Right cardiac atrium (tissue), 5 donors: ENCODE measurements at regions not wholly inside any gene's neighbourhood (a gene's known extent, or its start where the extent isn't known, plus 50 kb on each side); places are given as distances from the start of the nearest gene placed in this dataset.

ENCODE experiments used
- ATAC-seq, 2 donors: fragments of 200-7000 bp; cut with Tn5 transposase; one replicate each; pipeline versions ENCODE4 v1.8.0 to v1.9.1; 2020; ENCODE audit warnings: moderate library complexity in 2 of 2, mild to moderate bottlenecking in 1 of 2
- DNase-seq, 3 donors: peaks; one replicate each; pipeline ENCODE4 v3.0.0-alpha.2; 2020
- H3K27ac ChIP-seq: one replicate; pipeline ENCODE4 v1.5.1; 2013; ENCODE audit warnings: mild to moderate bottlenecking, low read length, control low read depth, moderate library complexity
- H3K27me3 ChIP-seq: one replicate; pipeline ENCODE4 v1.6.1; 2013; ENCODE audit not compliant: control insufficient read depth, insufficient read depth
- H3K4me1 ChIP-seq: one replicate; pipeline ENCODE4 v1.6.1; 2013; ENCODE audit warnings: low read length; ENCODE audit not compliant: control insufficient read depth, insufficient read depth
- H3K4me3 ChIP-seq: one replicate; pipeline ENCODE4 v1.5.1; 2013; ENCODE audit warnings: low read length, control low read depth
- H3K9me3 ChIP-seq: one replicate; pipeline ENCODE4 v1.6.1; 2013; ENCODE audit warnings: low read length; ENCODE audit not compliant: control insufficient read depth
- WGBS: extraction: QIAGEN DNeasy Blood & Tissue Kit; methylation state at CpG from one replicate; pipeline ENCODE4 v1.1.7; 2013; 5-methylcytosine and 5-hydroxymethylcytosine counted together
- intact Hi-C, 4 donors: fragments of 100-400 bp; cut with DNase I; formaldehyde crosslinking; loops; one replicate each; pipeline versions ENCODE4 v1.11.0 to v1.14.0; 2022 to 2023
- donor health status: healthy with polysubstance abuse.
- donor health status: DM: no; HTN: yes; CAD: no.
- donor health status: DM: no; HTN: no; CAD: no.
- donor health status: DM: no; HTN: yes; CAD: no; lungs with severe emphysema.
- donor health status: DM: yes; HTN: yes; CAD: no.

DNA sequence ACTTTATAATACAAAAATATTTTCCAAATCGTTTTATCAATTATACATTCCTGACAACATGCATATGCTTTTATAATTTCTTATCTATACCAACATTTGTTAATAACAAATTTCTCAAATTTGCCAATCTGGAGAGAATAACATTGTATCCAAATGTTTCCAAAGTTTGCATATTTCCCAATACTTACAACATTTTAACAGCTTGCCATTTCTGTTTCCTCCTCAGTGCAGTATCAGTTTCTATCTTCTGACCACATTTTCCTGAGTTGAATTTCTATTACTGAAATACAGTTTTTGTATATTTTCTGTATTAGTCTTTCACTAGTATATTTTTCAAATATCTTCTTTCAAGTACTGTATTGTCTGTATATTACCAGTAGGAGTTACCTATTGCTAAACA is 1594.3 kb downstream of the PLA2G4A start:
- Histone ChIP-seq H3K4me3 (no peak overlapping the region), H3K27ac (no peak overlapping the region), H3K27me3 (no peaks in the 10 kb centered on the region), H3K9me3 (no peaks in the 10 kb centered on the region), H3K4me1 (no peaks in the 10 kb centered on the region)
- intact Hi-C loops = no loop called here
- DNase-seq (no peak), ATAC-seq (no peak)
- WGBS = 64% methylated on average over 1 of the region's 1 CpG

DNA sequence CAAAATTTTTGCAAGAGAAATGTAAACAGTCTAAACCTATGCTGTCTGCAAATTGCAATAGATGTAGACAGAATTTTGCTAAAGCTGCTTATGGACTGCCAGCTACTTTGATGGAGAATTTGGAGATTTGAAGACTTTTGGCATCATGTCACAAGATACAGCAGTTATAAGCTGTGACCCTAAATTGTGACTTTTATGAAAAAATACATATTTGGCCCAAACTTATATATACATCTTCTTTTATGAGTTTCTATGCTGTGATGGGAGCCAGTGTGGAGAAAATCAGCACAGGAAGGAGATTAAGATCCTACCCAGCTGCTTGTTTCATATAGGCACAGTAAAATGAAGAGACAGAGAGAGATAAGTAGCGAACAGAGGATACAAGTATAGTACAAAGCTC is 1595.4 kb downstream of the PLA2G4A start:
- 63% methylated on average over 1 of the region's 1 CpG for WGBS
- no peak for ATAC-seq

DNA sequence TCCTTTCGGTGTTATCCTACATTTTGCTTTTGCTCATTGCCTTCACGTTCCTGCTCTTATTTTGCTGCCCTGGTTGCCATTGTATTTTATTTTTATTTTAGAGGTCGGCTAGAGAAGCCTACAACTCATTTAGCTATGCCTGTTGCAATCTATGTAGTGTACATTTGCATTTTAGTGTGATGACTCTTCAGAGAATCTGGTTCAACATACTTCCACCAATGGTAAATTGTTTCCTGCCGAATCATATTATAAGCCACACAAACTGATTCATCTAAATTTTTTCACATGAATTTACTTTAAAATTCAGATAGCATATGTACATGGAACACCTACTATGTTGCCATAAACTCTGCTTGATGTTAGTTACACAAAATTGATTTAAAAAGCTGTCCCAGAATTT is 1596.9 kb downstream of the PLA2G4A start:
- H3K27ac ChIP-seq = no peak overlapping the region
- DNase-seq (no peak), ATAC-seq (no peak)
- H3K4me3 ChIP-seq = no peak overlapping the region
- intact Hi-C loops = no loop called here
- H3K4me1 ChIP-seq = no peaks in the 10 kb centered on the region
- no peaks in the 10 kb centered on the region for H3K9me3 ChIP-seq
- 66% methylated on average over 4 of the region's 4 CpGs for WGBS
- no peaks in the 10 kb centered on the region for H3K27me3 ChIP-seq

More for the DNA sequence above, 1595.4 kb downstream of the PLA2G4A start:
- intact Hi-C loops = no loop called here
- H3K27ac ChIP-seq = no peak overlapping the region
- no peak for DNase-seq
- H3K9me3 ChIP-seq = no peaks in the 10 kb centered on the region
- no peak overlapping the region for H3K4me3 ChIP-seq
- no peaks in the 10 kb centered on the region for H3K4me1 ChIP-seq
- H3K27me3 ChIP-seq = no peaks in the 10 kb centered on the region

DNA sequence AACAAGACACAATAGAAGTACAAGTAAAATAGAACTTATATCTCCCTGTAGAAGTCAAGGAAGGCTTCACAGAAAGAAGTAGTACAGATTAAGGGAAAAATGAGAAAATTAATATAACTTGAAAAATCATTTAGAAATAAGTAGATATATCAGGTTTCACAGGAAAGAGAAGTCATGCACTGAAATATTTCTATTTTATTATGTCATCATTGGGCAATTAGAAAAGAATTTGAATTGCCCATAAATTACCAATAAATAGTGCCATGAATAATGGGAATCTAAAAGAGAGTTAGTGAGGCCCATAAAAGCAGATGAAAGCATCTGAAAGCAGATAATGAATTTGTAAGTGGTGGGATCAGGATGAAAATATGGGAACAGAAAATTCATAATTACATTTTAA is 1597.8 kb downstream of the PLA2G4A start:
- Histone ChIP-seq H3K9me3 (no peaks in the 10 kb centered on the region), H3K27me3 (no peaks in the 10 kb centered on the region), H3K4me3 (no peak overlapping the region), H3K27ac (no peak overlapping the region), H3K4me1 (no peaks in the 10 kb centered on the region)
- intact Hi-C loops = no loop called here
- DNase-seq (no peak), ATAC-seq (no peak)

DNA sequence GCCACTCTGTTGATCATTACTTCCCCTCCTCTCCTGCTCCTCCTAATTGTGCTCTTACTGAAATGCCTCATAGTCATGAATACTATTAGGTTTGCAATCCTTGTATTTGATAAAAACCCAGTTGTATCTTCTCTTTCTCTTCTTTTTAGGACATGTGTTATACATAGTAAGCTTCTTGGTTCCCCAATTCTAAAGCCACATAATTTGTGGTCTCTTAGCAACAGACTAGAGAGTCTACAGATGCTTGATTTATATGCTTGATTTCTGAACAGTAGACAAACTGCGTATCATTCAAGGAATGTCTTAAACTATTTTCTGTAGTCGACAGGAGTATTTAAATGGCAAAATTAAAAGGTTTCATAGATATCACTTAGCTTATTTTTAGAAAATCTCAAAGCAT is 1598.9 kb downstream of the PLA2G4A start:
- intact Hi-C loops = no loop called here
- DNase-seq (no peak), ATAC-seq (no peak)
- H3K4me1 ChIP-seq = no peaks in the 10 kb centered on the region
- no peaks in the 10 kb centered on the region for H3K27me3 ChIP-seq
- 56% methylated on average over 2 of the region's 2 CpGs for WGBS
- no peak overlapping the region for H3K4me3 ChIP-seq
- no peaks in the 10 kb centered on the region for H3K9me3 ChIP-seq
- no peak overlapping the region for H3K27ac ChIP-seq

DNA sequence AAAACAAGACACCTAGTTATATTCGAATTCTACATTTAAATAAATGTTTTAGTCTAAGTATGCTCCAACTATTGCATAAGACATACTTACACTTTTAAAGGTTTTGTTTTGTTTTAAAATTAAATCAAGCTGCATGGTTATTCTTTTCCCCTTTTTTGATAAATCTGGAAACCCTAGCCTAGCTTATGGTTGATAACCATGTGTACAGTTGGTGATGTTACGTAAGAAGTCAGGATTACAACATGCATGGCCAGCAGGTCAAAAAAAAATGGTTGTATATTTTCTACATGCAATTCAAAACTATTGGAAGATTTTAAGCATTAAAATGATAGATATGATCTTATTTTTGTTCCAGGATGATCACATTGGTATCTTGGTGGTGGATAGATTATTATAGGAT is 1600.6 kb downstream of the PLA2G4A start:
- H3K9me3 ChIP-seq = no peaks in the 10 kb centered on the region
- no peak overlapping the region for H3K27ac ChIP-seq
- ATAC-seq (no peak), DNase-seq (no peak)
- intact Hi-C loops = no loop called here
- 76% methylated on average over 2 of the region's 2 CpGs for WGBS
- H3K27me3 ChIP-seq = no peaks in the 10 kb centered on the region
- no peak overlapping the region for H3K4me3 ChIP-seq
- no peaks in the 10 kb centered on the region for H3K4me1 ChIP-seq

DNA sequence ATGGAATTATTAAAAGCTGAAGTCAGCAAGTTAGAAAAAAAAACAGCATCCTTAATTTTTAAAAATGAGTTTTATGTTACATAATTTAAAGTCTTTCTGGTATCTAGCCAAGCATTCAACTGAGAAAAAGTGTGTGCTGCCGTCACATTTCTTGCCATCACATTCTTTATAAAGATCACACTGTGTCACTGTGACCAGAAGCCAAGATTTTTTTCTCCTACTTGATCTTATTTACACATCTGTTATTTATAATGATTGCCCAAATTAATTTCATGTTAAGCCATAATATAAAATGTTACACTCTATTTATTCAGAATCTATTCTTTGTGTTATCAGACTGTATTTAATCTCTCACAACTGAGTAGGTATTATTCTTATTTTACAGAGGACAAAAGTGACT is 1603.7 kb downstream of the PLA2G4A start:
- no peaks in the 10 kb centered on the region for H3K4me1 ChIP-seq
- H3K9me3 ChIP-seq = no peaks in the 10 kb centered on the region
- DNase-seq (no peak), ATAC-seq (no peak)
- H3K27ac ChIP-seq = no peak overlapping the region
- 30% methylated on average over 1 of the region's 1 CpG for WGBS
- intact Hi-C loops = no loop called here
- no peak overlapping the region for H3K4me3 ChIP-seq
- H3K27me3 ChIP-seq = no peaks in the 10 kb centered on the region

DNA sequence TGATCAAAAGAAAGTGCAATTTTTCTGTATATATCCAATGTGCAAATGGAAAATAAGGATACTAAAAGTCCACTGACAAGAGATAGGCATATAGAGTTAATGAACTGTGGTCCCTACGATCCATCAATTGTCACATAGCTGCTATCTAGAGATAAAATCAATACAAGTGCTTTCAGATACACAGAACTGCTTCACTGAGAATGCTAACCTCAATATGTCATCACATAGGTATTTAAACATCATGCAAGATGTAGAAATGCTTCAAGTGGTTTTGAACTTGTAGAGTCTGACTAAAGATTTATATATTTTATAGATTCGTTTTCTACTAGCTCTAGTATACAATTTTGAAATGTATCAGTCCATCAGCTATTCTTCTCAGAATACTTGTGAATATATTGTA is 1604.7 kb downstream of the PLA2G4A start:
- Histone ChIP-seq H3K9me3 (no peaks in the 10 kb centered on the region), H3K27ac (no peak overlapping the region), H3K4me1 (no peaks in the 10 kb centered on the region), H3K4me3 (no peak overlapping the region), H3K27me3 (no peaks in the 10 kb centered on the region)
- DNase-seq (no peak), ATAC-seq (no peak)
- WGBS = 68% methylated on average over 2 of the region's 2 CpGs
- intact Hi-C loops = no loop called here

DNA sequence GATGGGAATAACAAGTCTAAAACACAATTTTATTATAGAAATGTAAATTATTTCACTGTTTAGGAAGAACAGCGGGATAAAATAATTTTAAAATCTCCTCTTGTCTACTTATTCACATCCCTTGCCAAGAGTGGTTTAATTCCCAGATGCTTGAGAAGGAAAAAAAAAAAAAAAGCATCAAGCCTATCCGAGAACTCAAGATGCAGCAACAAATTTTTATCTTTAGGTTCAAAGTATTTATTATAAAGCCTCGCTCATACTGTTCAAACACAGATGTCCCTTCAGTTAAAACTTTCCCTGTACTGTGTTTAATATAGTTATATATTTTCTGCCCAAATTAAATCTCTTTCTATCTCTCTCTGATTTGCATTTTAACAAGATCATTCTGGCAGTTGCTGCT is 1615.8 kb downstream of the PLA2G4A start:
- 51% methylated on average over 3 of the region's 3 CpGs for WGBS
- intact Hi-C loops = no loop called here

DNA sequence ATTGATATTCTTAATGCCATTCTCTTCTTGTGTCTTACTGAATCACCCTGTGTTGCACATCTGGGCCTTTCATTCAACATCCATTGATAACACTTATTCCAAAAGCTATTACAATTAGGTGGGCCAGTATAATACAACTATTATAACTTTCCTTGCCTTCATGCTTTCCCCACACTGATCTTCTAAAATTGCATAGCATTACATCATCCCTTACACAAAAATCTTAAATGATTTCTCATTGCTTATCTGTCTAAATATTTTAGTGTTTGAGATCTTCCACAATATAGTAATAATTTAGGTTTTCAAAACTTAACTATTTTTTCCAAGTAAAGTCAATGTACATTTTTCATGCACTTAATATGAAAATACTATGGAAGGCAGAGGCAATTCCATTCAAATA is 1634.1 kb downstream of the PLA2G4A start:
- H3K9me3 ChIP-seq = peaks cover 2% of the 10 kb centered on the region
- ATAC-seq (no peak), DNase-seq (no peak)
- no peak overlapping the region for H3K4me3 ChIP-seq
- no peak overlapping the region for H3K27ac ChIP-seq
- H3K27me3 ChIP-seq = no peaks in the 10 kb centered on the region
- intact Hi-C loops = no loop called here
- no peaks in the 10 kb centered on the region for H3K4me1 ChIP-seq

More for the DNA sequence above, 1615.8 kb downstream of the PLA2G4A start:
- no peaks in the 10 kb centered on the region for H3K27me3 ChIP-seq
- H3K9me3 ChIP-seq = no peaks in the 10 kb centered on the region
- no peak for DNase-seq
- H3K27ac ChIP-seq = no peak overlapping the region
- ATAC-seq = no peak
- H3K4me3 ChIP-seq = no peak overlapping the region
- H3K4me1 ChIP-seq = no peaks in the 10 kb centered on the region

DNA sequence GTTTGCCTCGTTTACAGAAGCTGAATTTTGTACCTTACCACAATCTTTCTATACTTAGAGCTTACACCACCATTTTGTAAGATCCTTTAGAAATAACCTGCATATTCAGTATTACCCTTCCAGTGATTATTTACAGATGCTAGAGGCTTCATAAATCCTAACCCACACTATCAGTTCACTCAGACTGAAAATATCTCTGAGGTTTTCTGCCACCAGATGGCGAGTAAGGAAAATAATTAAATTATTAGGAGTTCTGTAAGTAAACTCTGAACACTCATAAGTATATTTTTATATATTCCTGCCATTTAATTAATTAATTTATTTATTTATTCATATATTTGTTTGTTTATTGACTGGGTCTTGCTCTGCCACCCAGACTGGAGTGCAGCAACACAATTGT is 1635.2 kb downstream of the PLA2G4A start:
- H3K27me3 ChIP-seq = no peaks in the 10 kb centered on the region
- no peaks in the 10 kb centered on the region for H3K9me3 ChIP-seq
- intact Hi-C loops = no loop called here
- 61% methylated on average over 2 of the region's 2 CpGs for WGBS
- H3K27ac ChIP-seq = no peak overlapping the region
- DNase-seq (no peak), ATAC-seq (no peak)
- no peak overlapping the region for H3K4me3 ChIP-seq
- H3K4me1 ChIP-seq = no peaks in the 10 kb centered on the region

DNA sequence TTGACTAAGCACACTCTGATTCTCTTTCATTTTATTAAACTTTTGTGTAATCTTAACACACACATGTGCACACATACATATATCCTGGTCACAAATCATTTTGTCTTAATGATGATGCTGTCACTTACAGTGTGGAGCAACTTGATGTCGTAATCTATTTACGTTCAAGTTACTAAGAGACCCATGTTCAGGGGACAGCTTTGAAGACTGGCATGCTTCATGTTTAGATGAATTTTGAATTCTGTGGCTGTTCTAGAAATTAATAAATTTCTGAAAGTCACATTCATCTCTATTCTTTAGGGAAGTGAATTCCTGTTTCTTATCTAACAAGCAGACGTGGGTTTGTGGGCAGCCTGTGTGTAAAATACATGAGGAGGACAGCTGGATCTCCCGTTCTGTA is 1637.8 kb downstream of the PLA2G4A start:
- no peaks in the 10 kb centered on the region for H3K9me3 ChIP-seq
- intact Hi-C loops = no loop called here
- DNase-seq (no peak), ATAC-seq (no peak)
- H3K4me1 ChIP-seq = no peaks in the 10 kb centered on the region
- WGBS = 40% methylated on average over 4 of the region's 4 CpGs
- H3K27ac ChIP-seq = no peak overlapping the region
- H3K4me3 ChIP-seq = no peak overlapping the region
- no peaks in the 10 kb centered on the region for H3K27me3 ChIP-seq
